ENCODE measurements at regions not wholly inside any gene's neighbourhood (a gene's known extent, or its start where the extent isn't known, plus 50 kb on each side); places are given as distances from the start of the nearest gene placed in this dataset.
A peak's percentile ranks its signal among the peaks of the same experiment; 100 is the strongest.
"Not testable (repeated sequence)": the region's sequence is repeated elsewhere in the genome, so short reads cannot be mapped to it uniquely, and the experiment has no call there.

DNA sequence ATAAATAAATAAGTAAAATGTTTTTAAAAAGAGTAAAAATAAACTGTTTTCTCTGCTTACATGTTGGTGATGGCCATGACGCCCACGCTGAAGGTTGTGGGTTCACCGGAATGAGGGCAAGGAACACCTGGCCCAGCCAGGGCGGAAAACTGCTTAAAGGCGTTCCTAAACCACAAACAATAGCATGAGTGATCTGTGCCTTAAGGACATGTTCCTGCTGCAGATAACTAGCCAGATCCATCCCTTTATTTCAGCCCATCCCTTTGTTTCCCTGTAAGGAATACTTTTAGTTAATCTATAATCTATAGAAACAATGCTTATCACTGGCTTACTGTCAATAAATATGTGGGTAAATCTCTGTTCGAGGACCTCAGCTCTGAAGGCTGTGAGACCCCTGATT lies 63.3 kb upstream of the CEP78 start:
- DNase-seq; in situ Hi-C loops (cut with HindIII; ENCODE audit: low pct_ligation_motif_present, low pct_unique_long_range_greater_than_20kb, low sequenced_read_pairs): not testable (repeated sequence)

DNA sequence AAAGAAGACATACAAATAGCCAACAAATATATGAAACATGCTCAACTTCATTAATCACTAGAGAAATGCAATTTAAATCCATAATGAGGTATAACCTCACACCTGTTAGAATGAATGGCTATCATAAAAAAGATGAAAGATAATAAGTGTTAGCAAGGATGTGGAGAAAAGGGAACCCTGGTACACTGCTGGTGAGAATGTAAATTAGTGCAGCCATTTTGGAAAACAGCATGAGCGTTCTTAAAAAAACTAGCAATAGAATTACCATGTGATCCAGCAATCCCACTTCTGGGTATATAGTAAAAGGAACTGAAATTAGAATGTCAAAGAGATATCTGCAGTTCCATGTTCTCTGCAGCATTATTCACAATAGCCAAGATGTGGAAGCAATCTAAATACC lies 64.2 kb upstream of the CEP78 start:
- in situ Hi-C loops (cut with HindIII; ENCODE audit: low pct_ligation_motif_present, low pct_unique_long_range_greater_than_20kb, low sequenced_read_pairs), result no loop called here
- DNase-seq, result no peak

DNA sequence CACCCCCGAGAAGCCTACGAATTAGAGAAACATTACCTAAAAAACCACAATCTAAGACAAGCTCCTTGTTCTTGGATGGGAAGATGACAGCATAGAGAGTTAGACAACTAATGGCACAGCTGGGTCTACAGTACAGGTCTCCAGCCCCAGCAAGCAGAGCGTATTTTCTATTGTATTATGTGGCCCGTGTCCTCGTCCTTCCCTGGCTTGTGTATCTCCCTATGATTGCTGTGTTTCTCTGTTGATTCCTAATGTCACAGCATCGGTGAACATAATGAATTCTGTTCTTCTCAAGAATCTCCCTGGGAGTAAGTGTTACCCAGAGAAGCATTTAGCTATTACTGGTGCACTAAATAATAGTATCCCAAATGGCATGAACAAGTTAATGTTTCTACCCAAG lies 66.8 kb upstream of the CEP78 start:
- no peak for DNase-seq
- in situ Hi-C loops (cut with HindIII; ENCODE audit: low pct_ligation_motif_present, low pct_unique_long_range_greater_than_20kb, low sequenced_read_pairs), result no loop called here

DNA sequence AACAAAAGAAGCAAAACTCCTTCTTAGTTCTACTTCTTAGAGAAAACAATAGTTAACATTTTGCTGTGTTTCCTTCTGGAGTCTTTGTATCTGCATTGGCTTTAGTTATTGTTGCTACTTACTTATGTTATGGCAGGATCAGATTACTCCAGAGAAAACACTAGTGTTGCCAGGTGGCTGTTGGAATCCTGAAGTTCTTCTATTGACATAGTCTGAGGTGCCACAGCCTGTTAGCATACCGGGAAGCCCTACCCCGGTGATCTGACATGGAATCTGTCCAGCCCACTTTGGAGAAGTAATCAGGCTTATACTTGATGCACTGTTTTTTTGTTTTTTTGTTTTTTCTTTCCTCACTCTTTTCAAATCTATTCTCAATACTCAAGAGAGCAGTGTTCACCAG lies 68.5 kb upstream of the CEP78 start:
- DNase-seq, result no peak
- in situ Hi-C loops (cut with HindIII; ENCODE audit: low pct_ligation_motif_present, low pct_unique_long_range_greater_than_20kb, low sequenced_read_pairs), result no loop called here

DNA sequence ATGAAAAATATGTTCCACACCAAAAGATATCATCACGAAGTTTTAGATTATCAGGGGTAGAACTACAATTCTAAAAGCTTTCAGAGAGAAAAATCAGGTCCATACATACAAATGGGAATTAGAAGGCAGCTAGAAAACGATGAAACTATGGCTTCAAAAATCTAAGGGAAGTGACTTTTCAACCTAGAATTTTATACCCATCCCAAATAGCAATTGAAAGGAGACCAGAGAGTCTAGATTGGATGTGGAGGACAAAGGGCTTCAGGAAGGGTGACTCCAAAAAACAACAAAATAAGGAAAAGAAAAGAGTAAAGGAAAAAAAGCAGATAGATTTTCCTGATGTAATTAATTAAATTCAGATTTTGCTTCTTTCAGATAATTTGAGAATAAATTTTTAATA lies 72.0 kb upstream of the CEP78 start:
- in situ Hi-C loops (cut with HindIII; ENCODE audit: low pct_ligation_motif_present, low pct_unique_long_range_greater_than_20kb, low sequenced_read_pairs), result no loop called here
- no peak for DNase-seq

DNA sequence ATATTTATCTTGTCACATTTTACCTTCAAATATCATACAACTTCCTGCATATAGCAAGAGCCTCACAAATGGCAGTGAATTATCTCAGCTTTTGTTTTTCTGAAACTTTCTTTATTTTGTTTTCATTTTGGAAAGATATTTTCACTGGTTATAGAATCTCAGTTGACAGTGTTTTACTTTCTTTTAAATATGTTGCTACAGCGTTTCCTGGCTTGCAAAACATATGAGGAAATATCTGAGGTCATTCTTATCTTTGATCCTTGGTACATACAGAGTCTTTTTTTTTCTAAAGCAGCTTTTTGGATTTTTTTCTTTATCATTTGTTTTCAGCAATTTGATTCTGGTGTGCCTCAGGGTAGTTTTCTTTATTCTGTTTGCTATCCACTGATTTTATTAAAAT lies 77.6 kb upstream of the CEP78 start:
- no peak for DNase-seq
- in situ Hi-C loops (cut with HindIII; ENCODE audit: low pct_ligation_motif_present, low pct_unique_long_range_greater_than_20kb, low sequenced_read_pairs), result no loop called here

DNA sequence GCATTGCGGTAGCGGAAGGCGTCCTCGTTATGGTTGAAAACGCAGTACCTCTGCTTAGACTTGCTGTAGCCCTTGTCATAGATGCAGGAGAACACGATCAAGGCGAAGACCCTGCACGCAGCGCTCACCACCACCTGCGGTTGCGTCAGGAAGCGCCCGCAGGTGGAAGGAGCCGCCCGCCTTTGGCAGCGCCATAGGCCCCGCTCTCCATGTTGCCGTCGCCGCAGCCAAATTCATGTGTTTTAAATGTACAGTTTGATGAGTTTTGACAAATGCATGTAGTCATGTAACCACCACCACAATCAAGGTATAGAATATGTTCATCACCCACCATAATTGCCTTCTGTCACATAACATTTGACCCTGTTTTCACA lies 84.9 kb upstream of the CEP78 start:
- no peak for DNase-seq
- in situ Hi-C loops (cut with HindIII; ENCODE audit: low pct_ligation_motif_present, low pct_unique_long_range_greater_than_20kb, low sequenced_read_pairs), result no loop called here

DNA sequence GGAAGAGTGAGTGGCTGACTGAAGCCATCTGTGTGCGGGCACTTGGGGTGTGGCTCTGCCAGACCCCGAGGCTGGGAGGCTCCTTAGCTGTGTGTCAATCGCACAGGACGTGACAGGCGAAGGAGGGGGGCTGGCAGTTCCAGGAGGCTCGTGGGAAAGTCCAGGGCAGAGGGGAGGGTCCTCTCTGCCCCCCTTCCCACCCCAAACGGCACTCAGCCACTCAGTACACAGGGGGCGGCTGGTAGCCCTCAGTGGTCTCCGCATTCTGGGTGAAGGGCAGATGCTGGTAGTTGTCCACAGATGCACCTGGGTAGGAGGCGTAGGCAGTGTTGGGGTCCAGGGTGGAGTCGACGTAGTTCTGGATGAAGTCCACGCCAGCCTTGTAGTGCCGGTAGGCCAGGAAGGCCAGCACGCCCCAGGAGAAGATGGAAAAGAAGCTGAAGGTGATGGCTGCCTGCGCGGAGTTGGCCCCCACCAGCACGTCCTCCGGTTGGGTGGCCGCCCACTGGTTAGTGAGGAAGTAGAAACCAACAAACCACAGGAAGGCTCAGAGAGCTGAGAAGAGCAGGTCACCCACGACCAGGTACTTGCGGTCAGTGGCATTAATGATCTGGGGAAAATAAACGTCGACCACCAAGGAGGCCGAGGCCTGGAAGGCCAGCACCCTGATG lies 85.4 kb upstream of the CEP78 start:
- in situ Hi-C loops (cut with HindIII; ENCODE audit: low pct_ligation_motif_present, low pct_unique_long_range_greater_than_20kb, low sequenced_read_pairs), result no loop called here

DNA sequence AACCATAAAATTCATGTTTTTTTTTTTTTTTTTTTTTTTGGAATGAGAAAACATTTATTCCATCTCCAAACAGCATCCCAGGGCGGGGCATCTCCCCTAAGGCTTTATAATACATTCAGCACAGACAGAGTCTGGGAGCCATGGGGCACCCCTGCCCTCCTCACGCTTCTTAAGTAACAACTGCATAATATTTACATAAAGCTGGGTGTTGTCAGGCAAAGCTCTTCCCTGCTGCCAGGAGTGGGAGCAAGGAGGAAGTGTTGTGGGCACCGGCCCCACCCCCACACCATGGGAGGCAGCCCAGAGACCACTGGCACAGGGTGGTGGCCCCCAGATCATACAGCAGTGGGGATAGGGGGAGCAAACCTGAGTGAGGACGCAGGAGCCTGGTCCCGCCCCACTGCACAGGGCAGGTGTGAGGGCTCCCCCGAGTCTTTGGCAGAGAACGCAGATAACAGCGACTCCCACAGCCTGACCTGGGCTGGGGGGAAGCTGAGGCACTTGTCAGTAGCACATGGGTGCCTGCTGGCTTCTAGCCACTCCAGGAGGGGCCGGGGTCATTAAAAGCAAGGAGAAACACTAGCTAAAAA lies 86.1 kb upstream of the CEP78 start:
- DNase-seq, result no peak
- in situ Hi-C loops (cut with HindIII; ENCODE audit: low pct_ligation_motif_present, low pct_unique_long_range_greater_than_20kb, low sequenced_read_pairs), result no loop called here

More for the DNA sequence above, 85.4 kb upstream of the CEP78 start:
- DNase-seq, result no peak

DNA sequence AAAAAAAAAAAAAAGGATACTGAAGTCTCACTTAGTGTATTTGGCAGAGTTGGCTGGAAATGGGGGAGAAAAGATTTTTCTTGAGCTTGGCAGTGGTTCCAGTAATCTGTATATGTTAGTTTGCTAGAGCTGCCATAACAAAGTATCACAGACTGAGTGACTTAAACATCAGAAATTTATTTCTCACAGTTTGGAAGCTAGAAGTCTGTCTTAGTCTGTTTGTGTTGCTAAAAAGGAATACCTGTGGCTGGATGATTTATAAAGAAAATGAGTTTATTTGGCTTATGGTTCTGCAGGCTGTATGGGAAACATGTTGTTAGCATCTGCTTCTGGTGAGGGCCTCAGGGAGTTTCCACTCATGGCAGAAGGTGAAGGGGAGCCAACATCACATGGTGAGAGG lies 89.6 kb upstream of the CEP78 start:
- in situ Hi-C loops (cut with HindIII; ENCODE audit: low pct_ligation_motif_present, low pct_unique_long_range_greater_than_20kb, low sequenced_read_pairs), result no loop called here
- DNase-seq, result no peak

DNA sequence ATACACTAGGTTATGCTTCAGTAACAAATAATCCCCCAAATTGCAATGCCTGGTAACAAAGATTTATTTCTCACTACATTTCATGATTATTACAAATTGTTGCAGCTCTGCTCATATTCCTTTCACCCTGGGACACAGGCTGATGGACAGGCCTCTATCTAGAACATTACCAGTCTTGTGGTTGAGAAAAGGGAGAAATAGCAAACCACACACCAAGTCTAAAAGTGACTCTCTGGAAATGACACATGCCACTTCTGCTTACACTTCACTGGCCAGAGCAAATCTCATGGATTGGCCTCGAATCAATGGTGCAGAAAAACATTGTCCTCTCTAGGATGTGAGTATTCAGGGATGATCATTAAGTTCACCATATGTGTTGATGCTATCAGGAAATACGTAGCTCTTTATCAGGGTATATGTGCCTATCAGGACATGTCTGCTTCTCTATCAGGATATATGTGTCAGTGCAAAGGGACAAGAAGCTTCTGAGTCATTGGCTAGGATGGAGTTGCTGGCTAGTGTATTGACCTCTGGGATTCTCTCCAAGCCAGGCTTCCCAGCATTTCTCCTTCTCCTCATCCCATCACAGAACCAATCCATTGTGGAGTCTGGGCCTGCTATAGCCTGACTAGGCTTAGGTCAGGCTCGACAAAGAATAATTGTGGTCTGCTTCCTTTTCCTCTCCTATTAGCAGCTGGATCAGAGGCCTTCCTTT lies 91.1 kb upstream of the CEP78 start:
- in situ Hi-C loops (cut with HindIII; ENCODE audit: low pct_ligation_motif_present, low pct_unique_long_range_greater_than_20kb, low sequenced_read_pairs), result no loop called here
- no peak for DNase-seq

DNA sequence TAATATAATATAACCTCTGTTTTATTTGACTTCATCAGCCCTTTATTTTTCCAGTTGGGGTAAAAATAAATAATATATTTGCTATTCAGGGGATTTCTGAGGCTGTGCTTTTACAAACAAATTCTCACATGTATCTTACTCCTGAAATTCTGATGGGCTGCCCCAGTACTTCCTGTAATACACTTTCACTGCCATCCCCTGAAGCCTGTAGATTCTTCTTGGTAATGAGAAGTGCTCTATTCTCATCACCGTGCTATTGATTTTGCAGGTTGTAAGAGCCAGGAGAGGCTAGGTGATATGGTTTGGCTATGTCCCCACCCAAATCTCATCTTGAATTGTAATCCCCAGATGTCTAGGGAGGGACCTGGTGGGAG lies 91.9 kb upstream of the CEP78 start:
- in situ Hi-C loops (cut with HindIII; ENCODE audit: low pct_ligation_motif_present, low pct_unique_long_range_greater_than_20kb, low sequenced_read_pairs), result no loop called here
- no peak for DNase-seq

DNA sequence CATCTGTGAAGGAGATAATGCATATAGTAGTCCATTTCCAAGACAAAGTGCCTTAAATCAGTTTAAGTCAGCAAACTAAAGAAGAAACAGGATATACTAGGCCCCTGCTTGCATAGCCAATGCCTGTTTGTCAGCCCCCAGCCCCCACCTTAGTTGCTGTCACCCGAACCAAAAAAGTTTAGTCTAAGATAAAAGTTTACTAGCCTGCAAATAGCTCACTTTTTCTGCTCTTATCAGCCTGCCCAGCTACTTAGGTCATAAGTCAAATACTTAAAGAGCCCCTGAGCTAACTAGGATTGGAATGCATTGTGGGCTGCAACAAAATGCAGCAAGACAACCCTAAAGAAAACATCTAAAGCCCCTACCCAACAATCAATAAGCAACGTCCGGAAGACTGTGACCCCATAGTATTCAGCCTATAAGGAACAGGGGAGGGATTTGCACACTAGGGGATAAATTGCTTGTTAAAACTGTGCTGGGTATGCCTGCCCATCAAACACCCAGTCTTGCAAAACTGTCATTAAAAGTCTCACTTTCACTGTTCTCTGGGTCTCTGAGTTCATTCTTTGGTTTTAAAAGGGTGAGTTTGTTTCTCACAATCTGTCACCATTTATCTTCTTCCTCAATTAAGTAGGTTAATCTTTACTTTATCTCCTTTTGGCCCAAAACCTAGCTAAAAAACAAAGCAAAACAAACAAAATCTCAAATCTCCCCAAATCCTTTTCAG lies 92.4 kb upstream of the CEP78 start:
- in situ Hi-C loops (cut with HindIII; ENCODE audit: low pct_ligation_motif_present, low pct_unique_long_range_greater_than_20kb, low sequenced_read_pairs), result no loop called here
- no peak for DNase-seq

DNA sequence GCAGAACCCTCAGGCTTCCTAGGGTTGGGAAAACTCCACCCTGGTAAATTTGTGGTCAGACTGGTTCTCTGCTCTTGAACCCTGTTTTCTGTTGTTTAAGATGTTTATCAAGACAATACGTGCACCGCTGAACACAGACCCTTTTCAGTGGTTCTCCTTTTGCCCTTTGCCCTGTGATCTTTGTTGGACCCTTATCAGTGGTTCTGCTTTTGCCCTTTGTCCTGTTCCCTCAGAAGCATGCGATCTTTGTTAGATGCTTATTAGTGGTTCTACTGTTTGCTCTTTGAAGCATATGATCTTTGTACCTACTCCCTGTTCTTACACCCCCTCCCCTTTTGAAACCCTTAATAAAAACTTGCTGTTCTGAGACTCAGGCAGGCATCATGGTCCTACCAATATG lies 93.6 kb upstream of the CEP78 start:
- in situ Hi-C loops (cut with HindIII; ENCODE audit: low pct_ligation_motif_present, low pct_unique_long_range_greater_than_20kb, low sequenced_read_pairs); DNase-seq: not testable (repeated sequence)

DNA sequence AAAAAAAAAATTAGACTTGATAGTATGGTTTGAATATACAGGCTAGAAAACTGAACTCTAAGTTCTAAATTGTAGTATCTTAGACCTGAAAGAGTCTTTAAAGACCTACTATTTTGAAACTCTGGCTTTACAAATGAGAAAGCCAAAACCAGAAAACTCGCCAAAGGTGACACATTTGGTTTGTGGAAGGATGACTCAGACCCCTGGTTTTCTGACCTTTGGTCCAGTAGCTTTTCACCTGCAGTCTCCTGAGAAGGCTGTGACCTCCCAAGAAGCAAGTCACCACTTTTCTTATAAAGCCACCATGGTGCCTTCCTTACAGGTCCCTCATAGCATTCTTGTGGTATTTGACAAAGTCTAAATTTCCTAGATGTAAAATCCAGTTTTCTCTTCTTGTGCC lies 102.1 kb upstream of the CEP78 start:
- in situ Hi-C loops (cut with HindIII; ENCODE audit: low pct_ligation_motif_present, low pct_unique_long_range_greater_than_20kb, low sequenced_read_pairs), result no loop called here
- no peak for DNase-seq

DNA sequence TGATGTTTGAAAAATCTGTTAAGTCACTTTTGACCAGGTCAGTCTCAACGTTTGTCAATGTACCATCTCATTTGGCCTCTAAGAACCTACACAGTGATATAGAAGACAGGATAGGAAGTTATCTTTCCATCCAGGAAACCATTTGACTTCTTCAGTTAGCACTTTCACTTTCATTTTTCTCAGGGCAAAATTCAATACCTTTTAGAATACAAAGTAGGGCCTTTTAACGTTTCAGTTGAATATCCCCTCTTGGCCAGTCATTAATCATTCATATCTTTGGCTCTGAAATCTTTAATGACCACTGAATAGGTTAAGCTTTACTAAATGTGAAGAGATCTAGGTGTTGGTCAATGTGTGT lies 101.1 kb upstream of the GNAQ start:
- DNase-seq, result peak; percentile 27
- in situ Hi-C loops (cut with HindIII; ENCODE audit: low pct_ligation_motif_present, low pct_unique_long_range_greater_than_20kb, low sequenced_read_pairs), result no loop called here

DNA sequence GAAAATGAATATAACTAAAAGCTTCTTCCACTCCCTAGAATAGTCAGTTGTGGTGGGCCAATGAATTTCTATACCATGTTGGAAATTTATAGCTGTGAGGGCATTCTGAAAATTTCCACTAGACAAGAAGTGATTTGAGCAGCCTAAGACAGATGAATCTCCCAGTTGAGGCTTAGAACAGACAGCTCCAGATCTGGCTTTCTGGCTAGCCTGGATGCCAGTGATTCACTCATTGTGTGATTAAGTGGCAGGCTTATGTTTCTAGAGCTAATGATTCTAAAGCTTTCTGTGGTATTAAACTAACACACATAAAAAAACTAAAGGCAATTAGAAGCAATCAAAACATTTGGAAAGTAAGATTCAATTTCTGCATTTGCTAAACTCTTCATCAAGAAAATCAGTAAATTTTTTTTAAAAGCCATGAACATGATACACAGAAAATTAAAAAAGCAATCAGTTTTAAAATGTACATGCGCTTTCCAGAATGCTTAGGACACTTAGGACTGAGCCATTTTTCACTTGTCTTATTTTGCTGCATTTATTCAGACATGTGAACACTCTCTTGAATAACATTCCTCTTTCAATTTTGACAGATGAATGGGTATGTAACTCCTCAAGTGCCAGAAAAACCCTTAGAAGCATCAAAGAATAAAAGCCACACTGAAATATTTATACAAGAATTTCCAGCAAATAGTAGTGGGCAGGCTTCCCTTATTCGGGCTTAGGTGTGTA lies 100.5 kb upstream of the GNAQ start:
- in situ Hi-C loops (cut with HindIII; ENCODE audit: low pct_ligation_motif_present, low pct_unique_long_range_greater_than_20kb, low sequenced_read_pairs), result no loop called here
- no peak for DNase-seq

DNA sequence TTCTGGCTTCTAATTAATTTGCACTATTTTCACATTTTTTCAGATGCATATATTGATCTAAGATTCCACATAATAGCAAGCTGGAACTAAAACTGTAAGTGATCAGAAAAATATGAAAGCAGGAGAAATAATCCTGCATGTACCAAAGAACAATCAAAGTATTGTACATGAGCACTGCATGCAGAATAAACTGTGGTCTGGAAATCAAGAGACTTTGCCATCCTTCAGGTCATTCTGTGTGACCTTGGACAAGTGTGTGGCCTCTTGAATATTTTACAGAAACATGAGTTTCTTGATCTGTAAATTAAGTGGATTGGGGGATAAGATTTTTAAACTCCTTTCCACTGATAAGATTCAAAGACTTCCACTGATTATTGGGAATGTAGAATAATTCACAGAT lies 99.2 kb upstream of the GNAQ start:
- in situ Hi-C loops (cut with HindIII; ENCODE audit: low pct_ligation_motif_present, low pct_unique_long_range_greater_than_20kb, low sequenced_read_pairs), result no loop called here
- DNase-seq, result no peak

DNA sequence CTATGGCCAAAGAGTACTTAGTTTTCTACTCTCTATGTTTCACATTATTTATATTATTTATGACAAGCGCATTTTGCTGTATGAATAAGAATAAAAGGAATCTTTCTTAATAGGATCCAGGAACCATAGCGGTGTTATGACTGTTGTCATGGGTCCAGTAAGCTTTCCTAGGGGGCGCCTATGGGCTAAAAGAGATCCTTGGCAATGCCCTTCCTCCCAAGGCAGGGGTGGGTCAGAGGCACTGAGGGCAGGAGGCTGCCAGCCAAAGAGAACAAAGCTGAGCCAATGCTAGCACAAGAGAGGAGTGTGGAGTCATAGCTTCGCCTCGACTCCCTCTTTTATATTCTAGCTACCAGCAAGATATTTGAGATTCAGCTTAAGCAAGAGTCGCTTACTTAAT lies 98.4 kb upstream of the GNAQ start:
- peak; percentile 38 for DNase-seq
- in situ Hi-C loops (cut with HindIII; ENCODE audit: low pct_ligation_motif_present, low pct_unique_long_range_greater_than_20kb, low sequenced_read_pairs), result no loop called here

Measured in ACHN (cell line).